Activated CD8-positive, alpha-beta memory T cell treated with anti-CD3 and anti-CD28 coated beads for 36 hours (primary cell): ENCODE measurements at regions not wholly inside any gene's neighbourhood (a gene's known extent, or its start where the extent isn't known, plus 50 kb on each side); places are given as distances from the start of the nearest gene placed in this dataset.

Experiments
- CTCF ChIA-PET: fragments of 350-600 bp; sonication (Branson Sonifier 250); formaldehyde crosslinking; loops from one replicate; lab custom pipeline; 2021; ENCODE audit warnings: antibody characterized with exemption; lab: Charles Lee
- POLR2A ChIA-PET: fragments of 350-600 bp; sonication (Branson Sonifier 250); formaldehyde crosslinking; loops from one replicate; lab custom pipeline; 2021; ENCODE audit warnings: antibody characterized with exemption; lab: Charles Lee

DNA sequence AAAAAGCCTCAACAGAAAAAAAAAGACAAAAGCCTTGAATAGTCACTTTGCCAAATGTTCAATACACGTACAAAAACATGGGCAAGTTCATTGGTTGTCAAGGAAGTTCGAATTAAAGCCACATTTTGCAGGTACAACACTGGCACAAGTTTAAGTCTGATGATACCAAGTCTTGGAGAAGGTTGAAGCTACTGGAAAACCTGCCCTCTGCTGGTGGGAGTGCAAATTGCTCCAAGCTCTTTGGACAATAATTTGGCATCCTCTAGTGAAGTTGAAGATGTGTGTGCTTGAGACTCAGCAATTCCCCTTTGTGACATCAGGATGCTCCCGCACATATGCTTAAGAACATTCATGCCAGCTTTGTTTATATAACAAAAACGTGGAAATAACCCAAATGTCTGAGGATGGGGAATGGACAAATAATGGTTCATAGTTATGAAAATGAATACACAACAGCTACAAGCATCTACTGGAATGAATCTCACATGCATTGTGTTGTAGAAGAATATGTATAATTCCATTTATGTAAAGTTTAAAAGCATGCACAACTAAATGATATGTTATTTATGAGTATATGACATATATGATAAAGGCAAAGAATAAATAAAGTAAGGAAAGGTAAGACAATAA is 120.0 kb upstream of the PLPP4 start:
- ChIA-PET POLR2A (no interaction called here), CTCF (no interaction called here)

- POLR2A ChIA-PET = no interaction called here
- CTCF ChIA-PET = interaction anchor here (0.7 kb wide), 1 partner anchor 58 kb away, joined by 3 read pairs; no protein-coding TSS in a partner anchor
Measured at GRCh38 chr10:120342115-120342714, 114.8 kb upstream of the PLPP4 start.

DNA sequence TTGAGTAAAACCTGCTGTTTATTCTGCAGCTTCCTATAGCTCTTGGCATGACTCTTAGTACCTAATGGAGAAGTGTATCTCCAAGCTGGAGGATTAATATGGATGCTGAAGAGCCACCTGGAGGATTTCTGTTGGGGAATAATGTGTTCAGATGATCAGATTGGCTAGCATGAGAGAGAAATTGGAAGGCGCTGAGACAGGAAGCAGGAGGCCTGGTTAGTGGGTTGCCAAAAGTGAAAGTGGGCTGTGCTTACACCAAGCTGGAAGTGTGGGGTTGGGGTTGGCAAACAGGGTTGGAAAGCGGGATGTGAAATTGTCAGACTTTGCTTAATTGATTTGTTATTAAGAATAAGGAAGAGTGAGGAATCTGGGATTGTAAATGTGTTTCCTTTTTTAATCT is 111.8 kb upstream of the PLPP4 start:
- ChIA-PET CTCF (no interaction called here), POLR2A (no interaction called here)

- ChIA-PET CTCF (no interaction called here), POLR2A (no interaction called here)
Measured at GRCh38 chr10:120347644-120348043, 109.4 kb upstream of the PLPP4 start.

GRCh38 chr10:120349069-120349468 is 108.0 kb upstream of the PLPP4 start:
- CTCF ChIA-PET = no interaction called here
- POLR2A ChIA-PET = no interaction called here

DNA sequence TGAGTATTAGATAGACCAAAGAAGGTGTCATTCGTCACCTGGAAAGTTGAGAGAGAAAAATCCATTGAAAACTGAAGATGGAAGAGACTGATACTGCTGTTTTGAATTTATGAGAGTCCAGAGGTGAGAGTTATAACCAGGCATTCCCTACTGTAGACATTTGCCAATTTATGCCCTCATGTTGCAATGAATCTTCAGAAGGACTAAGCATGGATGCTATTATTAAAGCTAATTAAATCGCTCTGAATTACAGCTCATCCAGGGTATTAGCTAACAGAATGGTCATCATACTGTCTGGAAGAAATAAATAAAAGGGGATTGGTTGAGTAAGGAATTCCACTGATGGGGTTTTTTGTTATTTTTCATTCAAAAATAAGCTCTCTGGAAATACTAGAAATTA is 101.6 kb upstream of the PLPP4 start:
- ChIA-PET POLR2A (no interaction called here), CTCF (no interaction called here)

- POLR2A ChIA-PET = no interaction called here
- CTCF ChIA-PET = no interaction called here
Measured at GRCh38 chr10:120360571-120360970, 96.5 kb upstream of the PLPP4 start.

DNA sequence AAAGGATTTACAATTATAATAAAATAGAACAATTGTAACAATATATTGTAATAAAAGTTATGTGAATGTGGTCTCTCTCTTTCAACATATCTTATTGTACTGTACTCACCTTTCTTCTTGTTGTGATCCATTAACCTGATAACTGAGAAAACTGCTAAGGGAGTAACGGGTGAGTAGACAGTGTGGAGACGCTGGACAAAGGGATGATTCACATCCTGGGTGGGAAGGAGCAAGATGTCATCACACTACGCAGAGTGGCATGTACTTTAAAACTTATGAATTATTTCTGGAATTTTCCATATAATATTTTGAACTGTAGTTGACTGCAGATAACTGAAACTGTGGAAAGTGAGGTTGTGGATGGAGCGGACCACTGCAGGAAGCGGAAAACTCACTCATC is 91.2 kb upstream of the PLPP4 start:
- POLR2A ChIA-PET = no interaction called here
- CTCF ChIA-PET = no interaction called here

DNA sequence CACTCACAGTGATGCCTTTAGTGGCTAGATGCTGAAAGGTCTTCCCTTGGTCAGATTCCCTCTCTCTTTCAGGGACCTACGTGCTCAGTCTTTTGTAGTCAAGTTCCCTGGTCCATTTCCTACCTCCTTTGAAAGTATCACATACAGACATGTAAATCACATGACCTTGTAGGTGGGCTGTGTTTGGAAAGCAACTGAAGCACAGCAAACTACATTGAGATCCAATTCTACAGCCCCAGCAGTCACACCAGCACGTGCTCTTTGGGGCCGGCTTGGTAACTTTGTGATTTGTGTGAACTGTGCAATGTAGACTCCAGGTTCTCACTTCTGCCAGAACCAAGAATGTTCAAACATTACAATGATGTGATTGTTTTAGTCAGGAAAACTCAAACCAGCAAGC is 89.7 kb upstream of the PLPP4 start:
- ChIA-PET CTCF (no interaction called here), POLR2A (no interaction called here)

DNA sequence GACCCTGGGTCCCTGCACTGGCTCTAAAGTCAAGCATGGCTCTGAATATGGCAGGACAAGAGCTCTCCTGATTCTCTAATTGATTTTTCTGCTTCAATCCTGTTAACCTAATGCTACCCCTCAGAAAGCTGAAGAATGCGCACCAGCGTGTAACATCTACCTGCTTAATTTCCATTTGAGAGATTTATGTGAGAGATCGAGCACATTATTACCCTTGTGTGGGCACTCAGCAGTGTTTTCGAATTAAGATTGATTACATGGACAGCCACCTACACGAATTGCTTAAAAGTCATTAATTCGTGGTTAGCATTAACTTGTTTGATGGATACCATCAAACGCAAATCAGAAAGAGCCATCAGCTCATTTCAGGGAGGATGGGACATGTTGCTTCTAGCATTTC is 88.7 kb upstream of the PLPP4 start:
- CTCF ChIA-PET = no interaction called here
- POLR2A ChIA-PET = no interaction called here

DNA sequence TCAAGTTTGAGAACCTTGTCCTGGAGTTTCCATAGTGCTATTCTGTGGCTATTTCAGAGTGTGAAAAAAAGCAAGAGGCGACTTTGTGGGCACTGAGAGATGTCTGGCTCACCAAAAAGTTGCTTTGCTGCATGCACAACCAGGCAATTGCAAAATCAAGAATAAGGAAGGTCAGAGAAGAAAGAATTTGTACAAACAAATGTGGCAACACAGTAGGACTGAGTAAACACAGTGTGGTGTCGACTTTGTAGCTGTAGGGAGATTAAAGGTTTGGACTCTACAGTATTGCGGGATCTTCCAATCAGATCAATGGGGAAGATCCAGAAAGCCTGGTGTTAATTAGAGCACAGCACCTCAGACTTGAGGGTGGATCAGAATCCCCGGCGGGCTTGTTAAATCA is 88.1 kb upstream of the PLPP4 start:
- ChIA-PET POLR2A (no interaction called here), CTCF (no interaction called here)

DNA sequence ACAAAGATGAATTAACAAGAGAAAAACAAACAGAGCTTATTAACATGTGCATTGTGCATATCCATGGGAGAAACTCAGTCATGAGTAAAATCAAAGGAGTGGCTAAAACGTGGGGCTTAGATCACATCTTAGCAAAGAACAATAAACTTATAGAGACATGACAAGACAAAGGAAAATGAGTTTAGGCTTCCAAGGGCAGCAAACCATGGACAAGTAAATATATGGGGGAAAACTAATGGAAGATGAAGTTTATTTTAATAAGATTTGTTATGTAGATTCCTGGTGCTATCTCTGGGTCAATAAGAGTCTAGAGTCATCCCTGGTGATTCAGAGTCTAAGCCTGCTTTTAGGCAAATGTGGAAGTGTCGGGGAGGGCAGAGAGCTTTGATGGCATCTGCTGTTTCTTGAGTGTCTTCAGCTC is 87.2 kb upstream of the PLPP4 start:
- POLR2A ChIA-PET = no interaction called here
- CTCF ChIA-PET = no interaction called here

DNA sequence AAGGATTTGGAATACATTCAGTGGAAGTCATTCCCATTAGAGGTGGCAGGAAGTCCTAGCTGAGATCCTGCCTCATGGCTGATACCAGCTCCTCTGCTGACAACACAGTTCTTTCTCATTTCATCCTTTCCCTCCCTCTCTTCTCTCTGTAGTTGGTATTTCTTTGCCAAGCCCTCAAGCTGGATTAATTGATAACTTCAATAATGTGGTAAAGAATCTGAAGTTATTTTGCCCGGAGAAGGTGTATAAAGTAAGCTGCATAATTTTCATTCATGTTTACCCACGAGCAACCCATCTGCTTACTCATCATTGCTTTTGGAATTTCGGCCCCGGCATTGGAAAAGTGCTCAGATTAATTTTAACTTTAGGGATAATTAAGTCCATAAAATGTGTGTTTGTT is 85.2 kb upstream of the PLPP4 start:
- ChIA-PET POLR2A (no interaction called here), CTCF (no interaction called here)

GRCh38 chr10:120372917-120373316 is 84.1 kb upstream of the PLPP4 start:
- ChIA-PET POLR2A (no interaction called here), CTCF (interaction anchor here (0.6 kb wide), 1 partner anchor 83 kb away, joined by 3 read pairs; no protein-coding TSS in a partner anchor)

DNA sequence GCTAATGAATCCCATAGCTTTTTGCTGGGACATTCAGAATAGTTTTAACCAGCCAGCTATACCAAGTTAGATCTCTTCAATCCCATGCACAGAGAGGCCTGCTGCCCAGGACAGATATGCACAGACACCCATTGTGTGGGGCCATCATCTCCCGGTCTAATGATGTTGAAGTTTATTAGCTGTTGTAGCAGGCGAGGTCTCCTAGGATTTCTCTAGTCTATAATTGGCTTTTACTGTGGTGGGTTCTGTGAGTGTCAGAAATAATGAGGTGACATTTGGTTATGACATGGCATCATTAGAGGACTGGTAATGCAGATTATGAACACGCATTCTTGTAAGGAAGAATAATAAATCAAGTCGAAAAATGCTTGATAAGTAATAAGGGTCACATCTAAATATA is 81.4 kb upstream of the PLPP4 start:
- POLR2A ChIA-PET = no interaction called here
- CTCF ChIA-PET = no interaction called here

- POLR2A ChIA-PET = no interaction called here
- CTCF ChIA-PET = no interaction called here
Measured at GRCh38 chr10:120381931-120382330, 75.1 kb upstream of the PLPP4 start.

DNA sequence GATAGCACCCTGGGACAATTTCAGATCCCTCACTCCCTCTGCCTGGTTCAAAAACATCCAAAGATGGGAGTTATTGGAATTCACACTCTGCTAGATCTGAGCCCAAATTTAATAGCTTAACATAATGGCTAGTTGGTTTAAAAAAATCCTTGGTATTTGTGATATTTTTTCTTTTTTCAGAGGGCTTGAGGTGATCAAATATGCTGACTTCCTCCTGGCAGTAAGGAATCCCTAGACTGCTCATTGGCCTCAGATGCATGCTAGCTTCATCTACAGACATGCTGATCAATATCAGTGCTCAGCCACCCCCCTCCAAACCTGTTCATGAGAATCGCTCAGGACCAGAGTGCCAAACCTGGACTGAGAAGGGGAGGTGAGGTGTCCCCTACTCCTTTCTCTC is 74.7 kb upstream of the PLPP4 start:
- POLR2A ChIA-PET = no interaction called here

DNA sequence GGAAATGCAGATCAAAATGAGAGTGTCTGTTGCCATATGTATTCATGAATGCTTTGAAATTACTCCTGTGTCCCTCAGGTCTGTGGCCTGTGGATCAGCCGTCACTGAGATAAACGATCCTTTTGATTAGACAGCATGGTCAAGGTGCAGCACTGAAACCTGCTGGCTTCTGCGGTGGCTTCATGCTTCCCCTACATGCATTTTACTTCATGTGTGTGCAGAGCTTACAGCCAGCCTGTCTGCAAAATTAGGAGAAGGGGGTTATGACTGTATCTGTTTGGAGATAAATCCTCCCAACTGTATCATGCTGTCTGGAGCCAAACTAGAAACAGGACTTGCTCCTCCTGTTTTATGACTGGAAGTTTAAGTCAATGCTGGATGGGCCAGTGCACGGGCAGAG is 71.0 kb upstream of the PLPP4 start:
- POLR2A ChIA-PET = no interaction called here

More for the DNA sequence above, 74.7 kb upstream of the PLPP4 start:
- CTCF ChIA-PET = no interaction called here

GRCh38 chr10:120386896-120387295 is 70.1 kb upstream of the PLPP4 start:
- ChIA-PET CTCF (no interaction called here), POLR2A (no interaction called here)

More for the DNA sequence above, 71.0 kb upstream of the PLPP4 start:
- CTCF ChIA-PET = no interaction called here

DNA sequence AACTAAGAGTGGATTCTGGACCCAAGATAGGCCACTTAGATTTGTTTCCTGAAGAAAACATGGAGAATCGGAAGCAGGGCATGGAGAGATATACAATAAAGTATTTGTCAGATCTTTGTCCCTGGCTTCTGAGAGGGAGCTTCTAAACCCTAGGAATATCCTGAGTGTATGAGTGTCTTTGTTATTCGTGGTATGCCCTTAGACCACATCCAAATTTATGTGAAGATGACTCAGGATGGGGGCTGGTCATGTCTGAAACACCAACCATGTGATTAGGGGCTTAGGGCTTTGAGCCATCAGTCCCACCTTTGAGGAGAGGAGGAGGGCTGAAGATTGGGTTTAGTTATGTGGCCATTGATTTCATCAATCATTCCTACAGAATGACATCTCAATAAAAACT is 69.7 kb upstream of the PLPP4 start:
- CTCF ChIA-PET = no interaction called here
- POLR2A ChIA-PET = no interaction called here

DNA sequence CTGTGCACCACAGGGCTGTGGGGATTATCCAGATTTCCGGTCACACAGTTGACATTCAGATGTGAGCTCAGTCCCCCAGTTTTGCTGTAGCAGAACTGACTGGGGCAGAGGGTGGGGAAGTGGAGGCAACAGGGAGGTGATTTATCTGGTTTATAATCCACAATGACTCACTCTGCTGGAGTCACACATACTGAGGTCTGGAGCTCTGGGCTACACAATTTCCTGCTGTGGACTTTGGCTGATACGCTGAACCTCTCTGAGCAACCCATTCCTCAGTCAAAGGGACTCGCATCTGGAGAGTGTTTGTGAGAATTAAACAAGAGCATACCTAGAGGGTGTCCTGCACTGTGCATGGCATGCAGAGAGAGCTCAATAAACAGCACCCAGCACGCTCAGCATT is 64.8 kb upstream of the PLPP4 start:
- ChIA-PET CTCF (no interaction called here), POLR2A (no interaction called here)

DNA sequence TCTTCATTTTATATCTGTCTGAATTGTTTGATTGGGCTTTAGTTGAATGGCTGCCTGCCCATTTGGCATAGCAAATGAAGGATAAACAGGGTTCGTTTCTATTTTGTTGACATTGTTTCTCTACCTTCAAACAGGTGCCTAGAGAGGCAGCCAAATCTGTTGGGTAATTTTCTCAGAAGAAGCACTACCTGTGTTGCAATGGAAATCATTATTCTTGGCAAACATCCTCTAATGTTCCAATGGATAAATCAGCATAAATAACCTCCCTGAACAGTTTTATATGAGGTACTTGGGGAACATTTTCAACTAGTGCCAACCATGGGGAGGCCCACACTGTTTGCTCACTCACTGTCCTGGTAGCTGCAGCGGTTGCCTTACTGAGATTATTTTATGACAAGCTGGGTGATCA is 64.4 kb upstream of the PLPP4 start:
- POLR2A ChIA-PET = no interaction called here
- CTCF ChIA-PET = no interaction called here
